HEK293 (cell line): ENCODE measurements at regions not wholly inside any gene's neighbourhood (a gene's known extent, or its start where the extent isn't known, plus 50 kb on each side); places are given as distances from the start of the nearest gene placed in this dataset.

Experiments used
- ATF2 ChIP-seq: fragments of 450-650 bp; formaldehyde crosslinking; IDR thresholded peaks from 2 replicates; pipeline ENCODE4 v1.5.1; 2016; ENCODE audit warnings: missing biosample characterization, missing genetic modification characterization, low read depth
- CTCF ChIP-seq: fragments of 450-650 bp; formaldehyde crosslinking; IDR thresholded peaks from 2 replicates; pipeline ENCODE4 v1.5.1; 2016; ENCODE audit warnings: missing biosample characterization, missing genetic modification characterization
- EGR2 ChIP-seq: fragments of 450-650 bp; formaldehyde crosslinking; IDR thresholded peaks from 2 replicates; pipeline ENCODE4 v1.5.1; 2016; ENCODE audit warnings: low read depth, missing biosample characterization, missing genetic modification characterization
- PBX3 ChIP-seq: sonication (generic); formaldehyde crosslinking; IDR thresholded peaks from 2 replicates; pipeline ENCODE4 v1.8.1; 2022; ENCODE audit warnings: mild to moderate bottlenecking, moderate library complexity, missing genetic modification reagents
- RBAK ChIP-seq: fragments of 450-650 bp; formaldehyde crosslinking; IDR thresholded peaks from 2 replicates; pipeline ENCODE4 v1.5.1; 2016; ENCODE audit warnings: missing biosample characterization, missing genetic modification characterization
- REST ChIP-seq: fragments of 450-650 bp; formaldehyde crosslinking; IDR thresholded peaks from 2 replicates; pipeline ENCODE4 v1.5.1; 2016; ENCODE audit warnings: missing biosample characterization, missing genetic modification characterization
- ZBTB17 ChIP-seq: fragments of 450-650 bp; formaldehyde crosslinking; IDR thresholded peaks from 2 replicates; pipeline ENCODE4 v1.5.1; 2016; ENCODE audit warnings: missing biosample characterization, missing genetic modification characterization
- ZIC2 ChIP-seq: fragments of 450-650 bp; formaldehyde crosslinking; IDR thresholded peaks from 2 replicates; pipeline ENCODE4 v1.5.1; 2016; ENCODE audit warnings: missing biosample characterization, missing genetic modification characterization
- ZNF10 ChIP-seq: fragments of 450-650 bp; formaldehyde crosslinking; IDR thresholded peaks from 2 replicates; pipeline ENCODE4 v1.5.1; 2017; ENCODE audit warnings: missing biosample characterization, missing genetic modification characterization
- ZNF292 ChIP-seq: fragments of 450-650 bp; formaldehyde crosslinking; IDR thresholded peaks from 2 replicates; pipeline ENCODE4 v1.5.1; 2016; ENCODE audit warnings: low read depth, missing biosample characterization, missing genetic modification characterization, borderline replicate concordance
- ZNF324 ChIP-seq: fragments of 450-650 bp; formaldehyde crosslinking; IDR thresholded peaks from 2 replicates; pipeline ENCODE4 v1.5.1; 2016; ENCODE audit warnings: missing biosample characterization, missing genetic modification characterization
- ZNF624 ChIP-seq: fragments of 450-650 bp; formaldehyde crosslinking; IDR thresholded peaks from 2 replicates; pipeline ENCODE4 v1.5.1; 2017; ENCODE audit warnings: missing biosample characterization, missing genetic modification characterization
- ZSCAN30 ChIP-seq: fragments of 450-650 bp; IDR thresholded peaks from 2 replicates; pipeline ENCODE4 v1.5.1; 2018; ENCODE audit warnings: missing biosample characterization, mild to moderate bottlenecking, missing genetic modification characterization, moderate library complexity

- no peak for TF ChIP-seq CTCF (tag by site-specific recombination)
- no peak for TF ChIP-seq ZBTB17
- no peak for TF ChIP-seq PBX3 (CRISPR knock-in tag)
- TF ChIP-seq EGR2 (tag by site-specific recombination): no peak
- no peak for TF ChIP-seq ZNF10 (tag by site-specific recombination)
- no peak for TF ChIP-seq ZNF624
- TF ChIP-seq REST (tag by site-specific recombination): no peak
- TF ChIP-seq ATF2 (tag by site-specific recombination): no peak
- TF ChIP-seq ZIC2 (tag by site-specific recombination): no peak
- TF ChIP-seq RBAK (tag by site-specific recombination): no peak
- no peak for TF ChIP-seq ZNF292 (tag by site-specific recombination)
- TF ChIP-seq ZSCAN30 (tag by site-specific recombination): no peak
- no peak for TF ChIP-seq ZNF324
Measured at GRCh38 chr13:62321139-62321538, 905.5 kb upstream of the PCDH20 start.
